ENCODE measurements at regions not wholly inside any gene's neighbourhood (a gene's known extent, or its start where the extent isn't known, plus 50 kb on each side); places are given as distances from the start of the nearest gene placed in this dataset.

DNA sequence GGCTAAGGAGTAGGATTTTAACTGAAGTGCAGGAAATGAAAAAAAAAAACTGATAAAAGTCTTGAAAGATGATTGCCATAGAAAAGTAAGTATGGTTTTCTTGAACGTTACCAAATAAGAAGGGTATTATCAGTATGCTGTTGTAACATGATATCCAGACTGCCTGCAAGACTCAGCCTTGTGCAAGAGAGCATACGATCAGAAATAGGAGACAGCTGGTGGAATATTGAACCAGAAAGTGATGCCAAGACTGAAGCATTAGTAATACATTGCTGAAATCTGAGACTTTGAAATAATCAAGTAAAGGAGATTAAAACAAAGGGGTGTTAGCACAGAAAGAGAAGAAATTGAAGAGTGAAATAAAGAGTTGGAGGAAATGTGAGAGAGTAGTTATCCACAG is 452.7 kb upstream of the CNTN5 start (continued):
- TF ChIP-seq SNAPC5 (CRISPR knock-in tag; IDR thresholded peaks at IDR 0.05) (no peak), ZNF75A (CRISPR knock-in tag; IDR thresholded peaks at IDR 0.05) (no peak), ZNF134 (CRISPR knock-in tag; conservative IDR thresholded peaks at IDR 0.05) (no peak), FOXM1 (IDR thresholded peaks at IDR 0.05; ENCODE audit: low read depth) (no peak), FOXM1 (CRISPR knock-in tag; IDR thresholded peaks at IDR 0.05; ENCODE audit: low read depth) (no peak)

- no peaks in the 10 kb centered on the region; a peak in 1 of 5 replicates for H3K4me1 ChIP-seq (replicated peaks in 1 of 2; ENCODE audit: control insufficient read depth in 2 of 2, insufficient read depth in 2 of 2, low read length in 2 of 2)
- no peaks in the 10 kb centered on the region for H3K9me1 ChIP-seq (ENCODE audit: control insufficient read depth, insufficient read depth, low read length)
- H3K9ac ChIP-seq (ENCODE audit: insufficient read depth in 1 of 2, low read depth in 2 of 2, low read length in 2 of 2) = no peak overlapping the region
- H3K36me3 ChIP-seq (ENCODE audit: control insufficient read depth, insufficient read depth, low read length) = no peaks in the 10 kb centered on the region
- H3K79me2 ChIP-seq (ENCODE audit: control insufficient read depth, insufficient read depth, low read length) = no peaks in the 10 kb centered on the region
- in situ Hi-C loops (cut with MboI) (no loop called here), intact Hi-C loops (cut with micrococcal nuclease) (no loop called here)
- no peak overlapping the region for H3K4me3 ChIP-seq
- H3K27me3 ChIP-seq (ENCODE audit: control insufficient read depth in 2 of 2, insufficient read depth in 2 of 2, low read length in 2 of 2) = no peaks in the 10 kb centered on the region
- ATAC-seq (peak; percentile 83), FAIRE-seq (no peak), DNase-seq (ENCODE audit: extremely low read depth in 1 of 4, low spot score in 3 of 4) (peak in 2 of 4 experiments; percentile 38 to 47)
- peak overlapping the region; percentile 69; the same call in 2 of the 3 replicates for H3K27ac ChIP-seq (ENCODE audit: extremely low read depth, low read depth, low read length)
- 0% methylated on average over 1 of the region's 1 CpG for WGBS (ENCODE audit: insufficient coverage, low coverage, missing lambda C conversion rate)
- POLR2A ChIA-PET = no interaction called here
- H3K9me3 ChIP-seq (replicated peaks; ENCODE audit: control insufficient read depth, insufficient read depth, low read depth, low read length) = no peaks in the 10 kb centered on the region; the same call in 1 of the 2 replicates
- H4K20me1 ChIP-seq (replicated peaks; ENCODE audit: control insufficient read depth, insufficient read depth, low read length) = no peaks in the 10 kb centered on the region
- no TSS peak for BruUV-seq (replicated peaks)
- no peak overlapping the region for H3K4me2 ChIP-seq (ENCODE audit: insufficient read depth, low read length)
- CTCF ChIA-PET (ENCODE audit: low intra/inter-chr PET ratio) = no interaction called here
- no peak overlapping the region; the same call in 1 of the 2 replicates for H2AFZ ChIP-seq (ENCODE audit: low read depth, low read length)
- TF ChIP-seq ZNF696 (CRISPR knock-in tag; conservative IDR thresholded peaks at IDR 0.05) (no peak), PPARD (CRISPR knock-in tag; IDR thresholded peaks at IDR 0.05) (no peak), CHD1 (IDR thresholded peaks at IDR 0.05; ENCODE audit: low read length) (no peak), EP300 (IDR thresholded peaks at IDR 0.05; ENCODE audit: low read length) (peak; percentile 50; the same call in 1 of the 2 replicates), ZNF174 (CRISPR knock-in tag; IDR thresholded peaks at IDR 0.05) (no peak), RBM25 (IDR thresholded peaks at IDR 0.05; ENCODE audit: low read depth, low read length, severe bottlenecking) (no peak), NR2C1 (IDR thresholded peaks at IDR 0.05) (no peak), NR2C1 (tag; IDR thresholded peaks at IDR 0.05) (0 out of 2 replicates have a peak, but pooled peaks have one; percentile 41), SREBF2 (CRISPR knock-in tag; IDR thresholded peaks at IDR 0.05) (no peak), ARID2 (IDR thresholded peaks at IDR 0.05) (no peak), PYGO2 (tag; IDR thresholded peaks at IDR 0.05) (no peak), ZNF24 (IDR thresholded peaks at IDR 0.05) (no peak), ZNF134 (CRISPR knock-in tag; conservative IDR thresholded peaks at IDR 0.05) (no peak), SMAD3 (CRISPR knock-in tag; conservative IDR thresholded peaks at IDR 0.05) (no peak), SP2 (IDR thresholded peaks at IDR 0.05; ENCODE audit: extremely low read depth, low read depth, low read length, poor library complexity, severe bottlenecking) (no peak)
- TF ChIP-seq, protein P1, sequence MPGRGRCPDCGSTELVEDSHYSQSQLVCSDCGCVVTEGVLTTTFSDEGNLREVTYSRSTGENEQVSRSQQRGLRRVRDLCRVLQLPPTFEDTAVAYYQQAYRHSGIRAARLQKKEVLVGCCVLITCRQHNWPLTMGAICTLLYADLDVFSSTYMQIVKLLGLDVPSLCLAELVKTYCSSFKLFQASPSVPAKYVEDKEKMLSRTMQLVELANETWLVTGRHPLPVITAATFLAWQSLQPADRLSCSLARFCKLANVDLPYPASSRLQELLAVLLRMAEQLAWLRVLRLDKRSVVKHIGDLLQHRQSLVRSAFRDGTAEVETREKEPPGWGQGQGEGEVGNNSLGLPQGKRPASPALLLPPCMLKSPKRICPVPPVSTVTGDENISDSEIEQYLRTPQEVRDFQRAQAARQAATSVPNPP (IDR thresholded peaks at IDR 0.05; ENCODE audit: borderline replicate concordance, insufficient read depth, insufficient read length) = no peak
- TF ChIP-seq, protein P2, sequence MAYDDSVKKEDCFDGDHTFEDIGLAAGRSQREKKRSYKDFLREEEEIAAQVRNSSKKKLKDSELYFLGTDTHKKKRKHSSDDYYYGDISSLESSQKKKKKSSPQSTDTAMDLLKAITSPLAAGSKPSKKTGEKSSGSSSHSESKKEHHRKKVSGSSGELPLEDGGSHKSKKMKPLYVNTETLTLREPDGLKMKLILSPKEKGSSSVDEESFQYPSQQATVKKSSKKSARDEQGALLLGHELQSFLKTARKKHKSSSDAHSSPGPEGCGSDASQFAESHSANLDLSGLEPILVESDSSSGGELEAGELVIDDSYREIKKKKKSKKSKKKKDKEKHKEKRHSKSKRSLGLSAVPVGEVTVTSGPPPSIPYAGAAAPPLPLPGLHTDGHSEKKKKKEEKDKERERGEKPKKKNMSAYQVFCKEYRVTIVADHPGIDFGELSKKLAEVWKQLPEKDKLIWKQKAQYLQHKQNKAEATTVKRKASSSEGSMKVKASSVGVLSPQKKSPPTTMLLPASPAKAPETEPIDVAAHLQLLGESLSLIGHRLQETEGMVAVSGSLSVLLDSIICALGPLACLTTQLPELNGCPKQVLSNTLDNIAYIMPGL (CRISPR knock-in tag; IDR thresholded peaks at IDR 0.05) = no peak
These were observed 447.8 kb upstream of the CNTN5 start for GRCh38 chr11:98572941-98573340.

Measured in K562 (cell line).